Rectal smooth muscle tissue (tissue), 1 donor: ENCODE measurements at regions not wholly inside any gene's neighbourhood (a gene's known extent, or its start where the extent isn't known, plus 50 kb on each side); places are given as distances from the start of the nearest gene placed in this dataset.

Experiments
- H3K27ac ChIP-seq: one replicate; pipeline ENCODE4 v1.7.0; 2013; ENCODE audit warnings: low read depth, low read length, inconsistent platforms
- H3K27me3 ChIP-seq: one replicate; pipeline ENCODE4 v1.7.0; 2013; ENCODE audit warnings: low read length; ENCODE audit not compliant: control insufficient read depth, insufficient read depth
- H3K36me3 ChIP-seq: one replicate; pipeline ENCODE4 v1.7.0; 2013; ENCODE audit warnings: low read length; ENCODE audit not compliant: control insufficient read depth, insufficient read depth
- H3K4me1 ChIP-seq: one replicate; pipeline ENCODE4 v1.7.0; 2013; ENCODE audit warnings: low read length; ENCODE audit not compliant: control insufficient read depth, insufficient read depth
- H3K4me3 ChIP-seq: one replicate; pipeline ENCODE4 v1.7.0; 2013; ENCODE audit warnings: low read length
- H3K9ac ChIP-seq: one replicate; pipeline ENCODE4 v1.7.0; 2013; ENCODE audit warnings: low read length

- no peak overlapping the region for H3K9ac ChIP-seq
- no peaks in the 10 kb centered on the region for H3K27me3 ChIP-seq
- H3K4me1 ChIP-seq, result no peaks in the 10 kb centered on the region
- H3K27ac ChIP-seq, result no peak overlapping the region
- H3K36me3 ChIP-seq, result no peaks in the 10 kb centered on the region
- H3K4me3 ChIP-seq, result no peak overlapping the region
Observed at GRCh38 chr6:143564484-143565017, 53.0 kb upstream of the FUCA2 start.

GRCh38 chr6:143562143-143562542, 50.6 kb upstream of the FUCA2 start:
- no peak overlapping the region for H3K4me3 ChIP-seq
- H3K27ac ChIP-seq, result no peak overlapping the region
- no peaks in the 10 kb centered on the region for H3K36me3 ChIP-seq
- no peaks in the 10 kb centered on the region for H3K27me3 ChIP-seq
- H3K4me1 ChIP-seq, result no peaks in the 10 kb centered on the region
- no peak overlapping the region for H3K9ac ChIP-seq
